ENCODE measurements at regions not wholly inside any gene's neighbourhood (a gene's known extent, or its start where the extent isn't known, plus 50 kb on each side); places are given as distances from the start of the nearest gene placed in this dataset.

DNA sequence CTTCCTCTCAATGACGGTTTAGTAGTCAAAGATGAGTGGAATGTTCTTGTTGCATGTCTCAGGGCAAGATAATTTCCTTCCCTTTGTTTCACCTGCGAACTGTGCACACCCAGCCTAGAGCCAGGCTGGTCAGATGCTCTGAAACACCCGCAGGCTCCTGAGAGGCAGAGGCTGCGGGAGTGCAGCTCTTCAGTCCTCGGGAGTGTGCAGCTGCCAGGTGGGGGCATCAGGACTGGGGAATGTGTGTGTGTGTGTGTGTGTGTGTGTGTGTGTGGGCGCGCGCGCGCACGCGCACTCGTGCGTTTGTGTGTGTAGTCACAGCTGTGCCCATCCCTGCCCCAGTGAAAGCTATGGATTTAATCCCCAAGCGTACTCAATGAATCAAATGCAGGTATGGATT, 136.2 kb upstream of the NTM start:
- H3K27me3 ChIP-seq (ENCODE audit: control insufficient read depth in 1 of 2, insufficient read depth in 2 of 2, low read length in 1 of 2): no peaks in the 10 kb centered on the region
- 82 to 86% methylated on average over 15 of the region's 15 CpGs for WGBS, 2 donors
- H3K4me1 ChIP-seq (ENCODE audit: control insufficient read depth in 1 of 2, insufficient read depth in 2 of 2, low read length in 2 of 2): no peaks in the 10 kb centered on the region
- DNase-seq: no peak
- H3K9me3 ChIP-seq (ENCODE audit: control insufficient read depth, low read length): no peaks in the 10 kb centered on the region
- H3K4me3 ChIP-seq (ENCODE audit: low read length in 2 of 2): no peak overlapping the region
- H3K36me3 ChIP-seq (ENCODE audit: control insufficient read depth in 1 of 2, insufficient read depth in 2 of 2, low read length in 1 of 2): no peaks in the 10 kb centered on the region
- intact Hi-C loops (cut with DNase I): no loop called here
- no peak overlapping the region for H3K27ac ChIP-seq (ENCODE audit: low read depth in 1 of 2, low read length in 2 of 2)
- no peak for ATAC-seq (ENCODE audit: low FRiP score)

DNA sequence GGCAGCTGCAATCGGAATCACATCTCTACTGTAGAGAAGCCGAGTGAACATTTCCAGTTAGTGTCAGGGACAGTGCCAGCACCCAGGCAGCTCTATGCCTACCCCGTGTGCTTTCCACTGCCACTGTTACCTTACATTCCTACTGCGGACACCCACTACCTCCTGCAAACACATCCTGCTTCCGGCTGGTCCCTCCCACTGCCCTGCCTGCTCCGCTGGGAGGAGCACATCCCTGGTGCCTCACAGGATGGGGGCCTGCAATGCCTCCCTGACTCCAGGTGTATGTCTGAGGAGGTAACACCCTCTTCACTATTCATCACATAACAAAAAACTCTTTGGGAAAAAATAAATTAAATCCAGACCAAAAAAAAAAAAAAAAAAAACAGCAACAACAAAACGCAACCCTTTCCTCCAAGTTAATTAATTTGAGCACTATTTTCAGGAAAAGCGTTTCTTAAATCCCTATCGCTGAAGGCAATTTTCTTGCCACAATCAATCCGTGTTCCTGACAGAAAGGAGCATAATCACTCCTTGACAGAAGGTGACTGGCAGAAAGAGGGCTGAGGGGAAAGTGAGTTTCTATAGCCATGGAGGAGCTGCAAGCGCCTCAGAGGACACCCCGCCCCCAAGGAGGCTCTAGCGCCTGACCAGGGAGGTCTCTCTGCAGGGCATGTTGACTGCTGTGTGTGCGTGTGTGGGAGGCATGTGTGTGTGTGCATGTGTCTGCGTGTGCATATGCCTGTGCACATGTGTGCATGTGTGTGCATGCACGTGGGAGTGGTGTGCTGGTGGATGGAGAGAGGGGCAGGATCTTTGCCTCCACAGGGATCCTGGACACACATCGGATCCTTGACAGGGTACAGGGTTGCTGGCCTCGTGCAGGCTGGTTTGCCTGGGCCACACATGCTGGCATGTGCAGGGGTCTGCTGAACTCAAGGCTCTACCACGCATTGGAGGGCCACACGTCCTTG, 134.8 kb upstream of the NTM start:
- 61 to 63% methylated on average over 20 of the region's 20 CpGs for WGBS, 2 donors
- ATAC-seq (ENCODE audit: low FRiP score) (no peak), DNase-seq (no peak)
- no peaks in the 10 kb centered on the region for H3K9me3 ChIP-seq (ENCODE audit: control insufficient read depth, low read length)
- no peaks in the 10 kb centered on the region for H3K4me1 ChIP-seq (ENCODE audit: control insufficient read depth in 1 of 2, insufficient read depth in 2 of 2, low read length in 2 of 2)
- H3K36me3 ChIP-seq (ENCODE audit: control insufficient read depth in 1 of 2, insufficient read depth in 2 of 2, low read length in 1 of 2): no peaks in the 10 kb centered on the region
- H3K27ac ChIP-seq (ENCODE audit: low read depth in 1 of 2, low read length in 2 of 2): no peak overlapping the region
- no peak overlapping the region for H3K4me3 ChIP-seq (ENCODE audit: low read length in 2 of 2)
- H3K27me3 ChIP-seq (ENCODE audit: control insufficient read depth in 1 of 2, insufficient read depth in 2 of 2, low read length in 1 of 2): no peaks in the 10 kb centered on the region
- intact Hi-C loops (cut with DNase I): no loop called here

DNA sequence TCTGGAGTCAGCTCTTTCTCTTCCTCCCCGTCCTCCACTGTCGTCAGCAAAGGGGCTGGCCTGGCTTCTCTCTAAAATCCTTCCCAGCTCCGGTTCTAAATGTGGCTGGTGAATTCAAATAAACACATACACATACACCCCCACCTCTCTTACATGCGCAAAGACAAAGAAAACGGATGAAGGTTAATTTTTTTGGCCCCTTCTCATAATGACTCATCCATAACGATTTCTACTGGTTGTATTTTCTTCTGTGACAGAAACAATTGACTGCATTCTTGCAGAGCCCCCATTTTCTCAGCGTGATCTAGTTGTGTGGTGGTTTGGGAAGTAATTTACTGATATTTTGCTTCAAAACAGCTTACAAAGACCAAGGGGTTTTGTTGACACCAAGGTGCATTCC, 130.0 kb upstream of the NTM start:
- H3K27me3 ChIP-seq (ENCODE audit: control insufficient read depth in 1 of 2, insufficient read depth in 2 of 2, low read length in 1 of 2): no peaks in the 10 kb centered on the region
- H3K27ac ChIP-seq (ENCODE audit: low read depth in 1 of 2, low read length in 2 of 2): no peak overlapping the region
- intact Hi-C loops (cut with DNase I): no loop called here
- DNase-seq: no peak
- no peak overlapping the region for H3K4me3 ChIP-seq (ENCODE audit: low read length in 2 of 2)
- 46 to 49% methylated on average over 7 of the region's 7 CpGs for WGBS, 2 donors
- H3K36me3 ChIP-seq (ENCODE audit: control insufficient read depth in 1 of 2, insufficient read depth in 2 of 2, low read length in 1 of 2): no peaks in the 10 kb centered on the region
- no peak for ATAC-seq (ENCODE audit: low FRiP score)
- no peaks in the 10 kb centered on the region for H3K4me1 ChIP-seq (ENCODE audit: control insufficient read depth in 1 of 2, insufficient read depth in 2 of 2, low read length in 2 of 2)
- peaks cover 1% of the 10 kb centered on the region for H3K9me3 ChIP-seq (ENCODE audit: control insufficient read depth, low read length)

DNA sequence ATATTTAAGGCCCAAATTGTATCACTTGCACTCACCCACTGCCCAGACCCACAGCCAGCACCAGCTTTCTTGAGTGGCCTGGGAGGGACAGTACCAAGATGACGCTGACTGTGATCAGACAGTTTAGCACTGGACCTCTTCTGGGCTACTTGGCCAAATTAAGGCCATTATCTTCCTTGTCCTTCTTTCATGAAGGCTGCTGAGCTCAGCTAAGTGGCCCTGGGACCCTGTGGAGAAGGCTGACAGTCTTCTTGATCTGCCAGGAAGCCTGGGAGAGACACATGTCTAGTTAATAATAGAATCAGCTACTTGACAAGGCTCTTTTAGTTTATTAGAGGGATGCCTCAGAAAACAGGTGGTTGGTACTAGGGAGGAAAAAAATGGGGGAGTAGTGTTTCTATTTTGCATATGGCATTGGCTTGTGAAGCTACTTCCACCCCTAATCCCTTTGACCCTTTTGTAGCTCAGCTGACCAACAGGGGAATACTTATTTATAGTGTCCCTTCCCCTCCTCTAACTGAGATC, 127.9 kb upstream of the NTM start:
- DNase-seq (no peak), ATAC-seq (ENCODE audit: low FRiP score) (no peak)
- intact Hi-C loops (cut with DNase I): no loop called here
- H3K4me1 ChIP-seq (ENCODE audit: control insufficient read depth in 1 of 2, insufficient read depth in 2 of 2, low read length in 2 of 2): no peaks in the 10 kb centered on the region
- H3K27ac ChIP-seq (ENCODE audit: low read depth in 1 of 2, low read length in 2 of 2): no peak overlapping the region
- no peaks in the 10 kb centered on the region for H3K36me3 ChIP-seq (ENCODE audit: control insufficient read depth in 1 of 2, insufficient read depth in 2 of 2, low read length in 1 of 2)
- no peak overlapping the region for H3K4me3 ChIP-seq (ENCODE audit: low read length in 2 of 2)
- peaks cover 0 to 2% of the 10 kb centered on the region in 2 donors for H3K27me3 ChIP-seq (ENCODE audit: control insufficient read depth in 1 of 2, insufficient read depth in 2 of 2, low read length in 1 of 2)
- 83 to 94% methylated on average over 1 of the region's 1 CpG for WGBS, 2 donors
- H3K9me3 ChIP-seq (ENCODE audit: control insufficient read depth, low read length): peaks cover 1% of the 10 kb centered on the region

DNA sequence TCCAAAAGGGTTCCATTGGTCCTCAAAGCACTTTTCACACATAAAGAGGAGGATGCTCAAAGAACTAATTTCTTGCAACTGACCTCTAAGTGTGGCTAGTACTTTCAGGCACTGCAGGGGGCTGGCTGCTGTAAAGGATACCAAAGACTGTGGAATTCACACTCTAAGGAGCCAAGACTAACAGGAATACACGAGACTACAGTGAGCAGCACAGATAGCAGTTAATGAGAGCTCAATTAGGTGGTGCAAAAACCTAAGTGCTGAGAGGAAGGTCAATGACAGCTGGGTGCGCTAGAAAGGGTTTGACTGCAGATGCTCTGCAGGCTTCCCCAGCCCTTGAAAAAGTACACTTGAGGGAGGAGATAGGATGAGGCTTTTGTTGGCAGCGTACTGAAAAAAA, 124.3 kb upstream of the NTM start:
- H3K9me3 ChIP-seq (ENCODE audit: control insufficient read depth, low read length): peaks cover 1% of the 10 kb centered on the region
- no peaks in the 10 kb centered on the region for H3K36me3 ChIP-seq (ENCODE audit: control insufficient read depth in 1 of 2, insufficient read depth in 2 of 2, low read length in 1 of 2)
- no peak overlapping the region for H3K27ac ChIP-seq (ENCODE audit: low read depth in 1 of 2, low read length in 2 of 2)
- WGBS, 2 donors: 10 to 30% methylated on average over 2 to 3 of the region's 3 CpGs
- no peaks in the 10 kb centered on the region for H3K4me1 ChIP-seq (ENCODE audit: control insufficient read depth in 1 of 2, insufficient read depth in 2 of 2, low read length in 2 of 2)
- no peak overlapping the region for H3K4me3 ChIP-seq (ENCODE audit: low read length in 2 of 2)
- DNase-seq (no peak), ATAC-seq (ENCODE audit: low FRiP score) (no peak)
- intact Hi-C loops (cut with DNase I): no loop called here
- peaks cover 0 to 2% of the 10 kb centered on the region in 2 donors for H3K27me3 ChIP-seq (ENCODE audit: control insufficient read depth in 1 of 2, insufficient read depth in 2 of 2, low read length in 1 of 2)

DNA sequence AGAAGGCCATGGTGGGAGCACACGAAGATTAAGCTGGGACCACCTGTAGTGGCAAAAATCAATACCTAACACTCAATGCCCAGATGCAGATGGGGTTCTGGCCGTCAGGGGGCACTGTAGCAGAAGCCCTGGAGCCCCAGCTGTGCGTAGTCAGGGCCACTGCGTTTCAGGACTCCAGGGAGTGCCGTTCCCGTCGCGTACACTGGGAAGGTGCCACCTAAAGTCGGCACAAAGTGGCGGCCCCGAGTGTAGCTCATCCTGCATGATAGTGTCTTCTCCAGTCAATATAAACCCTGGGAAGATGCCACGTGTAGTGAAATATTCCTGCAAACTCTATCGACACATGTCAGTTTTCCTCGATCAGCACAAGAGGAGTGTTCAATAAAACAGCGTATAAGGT, 123.8 kb upstream of the NTM start:
- no peaks in the 10 kb centered on the region for H3K36me3 ChIP-seq (ENCODE audit: control insufficient read depth in 1 of 2, insufficient read depth in 2 of 2, low read length in 1 of 2)
- WGBS, 2 donors: 14 to 16% methylated on average over 15 of the region's 15 CpGs

DNA sequence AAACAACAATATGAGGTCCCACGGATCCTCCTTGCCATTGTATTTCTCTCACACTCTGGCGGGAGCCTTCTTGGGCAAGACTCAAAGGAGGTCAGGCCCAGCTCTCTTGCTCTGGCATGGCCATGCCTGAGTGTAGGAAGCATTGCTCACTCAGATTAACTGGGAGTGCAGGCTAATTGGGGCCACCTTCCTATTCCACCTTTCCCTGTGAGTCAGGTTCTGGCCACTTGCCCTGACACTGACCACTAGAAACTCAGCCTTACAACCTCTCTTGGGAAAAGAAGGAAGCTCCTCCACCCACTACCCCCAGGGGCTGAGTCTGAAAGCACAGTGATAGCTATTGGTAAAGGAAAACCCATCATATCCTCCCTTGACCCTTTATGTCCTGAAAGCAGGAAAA, 121.8 kb upstream of the NTM start:
- Histone ChIP-seq H3K9me3 (ENCODE audit: control insufficient read depth, low read length) (no peaks in the 10 kb centered on the region), H3K36me3 (ENCODE audit: control insufficient read depth in 1 of 2, insufficient read depth in 2 of 2, low read length in 1 of 2) (no peaks in the 10 kb centered on the region), H3K27me3 (ENCODE audit: control insufficient read depth in 1 of 2, insufficient read depth in 2 of 2, low read length in 1 of 2) (peaks cover 0 to 2% of the 10 kb centered on the region in 2 donors), H3K4me3 (ENCODE audit: low read length in 2 of 2) (no peak overlapping the region), H3K27ac (ENCODE audit: low read depth in 1 of 2, low read length in 2 of 2) (no peak overlapping the region), H3K4me1 (ENCODE audit: control insufficient read depth in 1 of 2, insufficient read depth in 2 of 2, low read length in 2 of 2) (no peaks in the 10 kb centered on the region)
- no peak for DNase-seq
- 77 to 83% methylated on average over 2 of the region's 2 CpGs for WGBS, 2 donors
- no peak for ATAC-seq (ENCODE audit: low FRiP score)
- intact Hi-C loops (cut with DNase I): no loop called here

More for the DNA sequence above, 123.8 kb upstream of the NTM start:
- intact Hi-C loops (cut with DNase I): no loop called here
- no peak for DNase-seq
- no peak for ATAC-seq (ENCODE audit: low FRiP score)
- Histone ChIP-seq H3K27ac (ENCODE audit: low read depth in 1 of 2, low read length in 2 of 2) (no peak overlapping the region), H3K4me3 (ENCODE audit: low read length in 2 of 2) (no peak overlapping the region), H3K9me3 (ENCODE audit: control insufficient read depth, low read length) (peaks cover 1% of the 10 kb centered on the region), H3K4me1 (ENCODE audit: control insufficient read depth in 1 of 2, insufficient read depth in 2 of 2, low read length in 2 of 2) (no peaks in the 10 kb centered on the region), H3K27me3 (ENCODE audit: control insufficient read depth in 1 of 2, insufficient read depth in 2 of 2, low read length in 1 of 2) (peaks cover 0 to 2% of the 10 kb centered on the region in 2 donors)

DNA sequence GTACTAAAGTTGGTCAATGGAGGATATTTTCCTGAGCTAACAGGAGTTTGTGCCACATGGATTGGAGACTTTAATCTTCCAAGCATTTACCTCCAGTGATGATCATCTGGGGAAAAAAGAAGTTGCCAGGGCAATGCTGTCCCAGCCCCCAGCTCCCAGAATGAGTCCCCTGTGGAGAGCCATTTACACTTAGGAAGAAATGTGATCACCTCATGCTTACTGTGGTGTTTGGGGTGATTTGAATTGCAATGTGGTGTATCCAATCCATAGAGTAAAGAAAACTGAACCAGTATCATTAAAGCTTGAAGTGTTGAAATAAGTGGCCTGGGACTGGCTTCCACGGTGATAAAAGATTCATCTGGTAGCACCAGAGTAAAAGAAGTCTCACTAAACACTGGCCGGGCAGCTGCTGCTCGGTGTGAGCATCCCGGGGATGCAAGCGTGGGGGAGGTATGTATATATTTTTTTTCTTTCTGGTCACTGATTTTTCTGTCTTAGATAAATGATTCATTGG, 117.2 kb upstream of the NTM start:
- ATAC-seq (ENCODE audit: low FRiP score): no peak
- DNase-seq: no peak
- Histone ChIP-seq H3K36me3 (ENCODE audit: control insufficient read depth in 1 of 2, insufficient read depth in 2 of 2, low read length in 1 of 2) (no peaks in the 10 kb centered on the region), H3K27ac (ENCODE audit: low read depth in 1 of 2, low read length in 2 of 2) (no peak overlapping the region), H3K4me3 (ENCODE audit: low read length in 2 of 2) (no peak overlapping the region), H3K4me1 (ENCODE audit: control insufficient read depth in 1 of 2, insufficient read depth in 2 of 2, low read length in 2 of 2) (no peaks in the 10 kb centered on the region), H3K27me3 (ENCODE audit: control insufficient read depth in 1 of 2, insufficient read depth in 2 of 2, low read length in 1 of 2) (no peaks in the 10 kb centered on the region), H3K9me3 (ENCODE audit: control insufficient read depth, low read length) (no peaks in the 10 kb centered on the region)
- intact Hi-C loops (cut with DNase I): no loop called here
- WGBS, 2 donors: 21% methylated on average over 5 of the region's 5 CpGs

DNA sequence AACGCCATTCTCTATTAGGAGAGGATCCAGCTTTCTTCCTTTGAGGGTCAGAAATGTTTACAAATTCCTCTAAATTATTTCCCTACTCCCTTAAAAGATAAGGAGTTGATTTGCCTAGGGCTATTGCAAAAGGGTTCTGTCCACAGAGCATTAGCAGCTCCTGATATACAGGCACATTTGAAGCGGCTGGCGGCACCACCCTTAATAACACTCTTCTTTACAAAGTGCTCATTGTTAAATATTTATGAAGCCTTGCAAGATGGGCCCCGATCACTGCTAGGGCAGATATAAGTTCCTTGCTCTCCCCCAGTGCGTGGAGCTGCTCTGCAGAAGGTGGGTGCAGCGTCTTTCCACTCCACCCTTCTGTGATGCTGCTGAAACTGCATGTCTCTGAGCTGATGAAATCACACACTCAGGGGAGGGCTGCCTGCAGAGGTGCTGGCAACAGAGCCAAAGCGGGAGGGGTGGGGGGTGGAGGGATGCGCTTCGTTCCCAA, 116.7 kb upstream of the NTM start:
- DNase-seq (no peak), ATAC-seq (ENCODE audit: low FRiP score) (no peak)
- Histone ChIP-seq H3K4me3 (ENCODE audit: low read length in 2 of 2) (no peak overlapping the region), H3K27me3 (ENCODE audit: control insufficient read depth in 1 of 2, insufficient read depth in 2 of 2, low read length in 1 of 2) (no peaks in the 10 kb centered on the region), H3K9me3 (ENCODE audit: control insufficient read depth, low read length) (no peaks in the 10 kb centered on the region), H3K27ac (ENCODE audit: low read depth in 1 of 2, low read length in 2 of 2) (no peak overlapping the region), H3K4me1 (ENCODE audit: control insufficient read depth in 1 of 2, insufficient read depth in 2 of 2, low read length in 2 of 2) (no peaks in the 10 kb centered on the region), H3K36me3 (ENCODE audit: control insufficient read depth in 1 of 2, insufficient read depth in 2 of 2, low read length in 1 of 2) (no peaks in the 10 kb centered on the region)
- intact Hi-C loops (cut with DNase I): no loop called here
- 9 to 13% methylated on average over 9 of the region's 9 CpGs for WGBS, 2 donors
